Neural progenitor cell (in vitro differentiated cells): ENCODE measurements at regions not wholly inside any gene's neighbourhood (a gene's known extent, or its start where the extent isn't known, plus 50 kb on each side); places are given as distances from the start of the nearest gene placed in this dataset.

Experiments used
- DNase-seq: peaks from one replicate; pipeline ENCODE4 v3.0.0-alpha.2; 2016; ENCODE audit warnings: low spot score
- H2AFZ ChIP-seq: fragments of 200-600 bp; sonication (generic); replicated peaks from 2 replicates; pipeline ENCODE4 v1.6.1; 2016; ENCODE audit warnings: antibody characterized with exemption
- H3F3A ChIP-seq: fragments of 200-600 bp; sonication (generic); 2 replicates; pipeline ENCODE4 v1.6.1; 2016; ENCODE audit warnings: antibody characterized with exemption, low read depth
- H3K27ac ChIP-seq: fragments of 200-600 bp; sonication (generic); 2 replicates; pipeline ENCODE4 v1.5.1; 2016; ENCODE audit warnings: mild to moderate bottlenecking
- H3K27me3 ChIP-seq: fragments of 200-600 bp; sonication (generic); 2 replicates; pipeline ENCODE4 v1.6.1; 2016; ENCODE audit warnings: mild to moderate bottlenecking, moderate library complexity
- H3K36me3 ChIP-seq: fragments of 200-600 bp; sonication (generic); 2 replicates; pipeline ENCODE4 v1.5.1; 2016
- H3K4me1 ChIP-seq: fragments of 200-600 bp; sonication (generic); 2 replicates; pipeline ENCODE4 v1.6.1; 2016; ENCODE audit warnings: mixed run types
- H3K4me2 ChIP-seq: fragments of 200-600 bp; sonication (generic); 2 replicates; pipeline ENCODE4 v1.6.1; 2016
- H3K4me3 ChIP-seq: fragments of 200-600 bp; sonication (generic); 2 replicates; pipeline ENCODE4 v1.5.1; 2016
- H3K79me2 ChIP-seq: fragments of 200-600 bp; sonication (generic); 2 replicates; pipeline ENCODE4 v1.6.1; 2016; ENCODE audit warnings: low read depth
- H3K9ac ChIP-seq: fragments of 200-600 bp; sonication (generic); 2 replicates; pipeline ENCODE4 v1.6.1; 2016
- H3K9me3 ChIP-seq: fragments of 200-600 bp; sonication (generic); 2 replicates; pipeline ENCODE4 v1.5.1; 2016; ENCODE audit warnings: low read depth
- H4K20me1 ChIP-seq: fragments of 200-600 bp; sonication (generic); 2 replicates; pipeline ENCODE4 v1.6.1; 2016; ENCODE audit warnings: low read depth
- H3K27ac Mint-ChIP-seq: 3 replicates; pipeline ENCODE4 v1.8.0; 2021; ENCODE audit warnings: mixed read lengths
- H3K27me3 Mint-ChIP-seq: 2 replicates; pipeline ENCODE4 v1.8.0; 2022; ENCODE audit warnings: low read depth, mild to moderate bottlenecking, inconsistent platforms, moderate library complexity, mixed read lengths; ENCODE audit not compliant: insufficient read depth
- H3K36me3 Mint-ChIP-seq: 3 replicates; pipeline ENCODE4 v1.8.0; 2021; ENCODE audit warnings: mixed read lengths
- H3K4me1 Mint-ChIP-seq: 3 replicates; pipeline ENCODE4 v1.8.0; 2021; ENCODE audit warnings: mixed read lengths
- H3K4me3 Mint-ChIP-seq: 3 replicates; pipeline ENCODE4 v1.8.0; 2021; ENCODE audit warnings: mild to moderate bottlenecking, moderate library complexity, mixed read lengths
- H3K9me3 Mint-ChIP-seq: 3 replicates; pipeline ENCODE4 v1.8.0; 2020; ENCODE audit warnings: mixed read lengths
- EZH2 ChIP-seq: fragments of 200-600 bp; sonication (generic); IDR thresholded peaks from 2 replicates; pipeline ENCODE4 v1.6.1; 2017; ENCODE audit warnings: antibody characterized with exemption, mild to moderate bottlenecking, moderate library complexity
- EZH2phosphoT487 ChIP-seq: fragments of 200-600 bp; sonication (generic); IDR thresholded peaks from 2 replicates; pipeline ENCODE4 v1.6.1; 2017; ENCODE audit warnings: antibody characterized with exemption
- TF ChIP-seq, protein P1 (sequence below): fragments of 200-600 bp; sonication (generic); IDR thresholded peaks from 2 replicates; pipeline ENCODE4 v1.5.1; 2017; ENCODE audit warnings: antibody characterized with exemption, mild to moderate bottlenecking

DNA sequence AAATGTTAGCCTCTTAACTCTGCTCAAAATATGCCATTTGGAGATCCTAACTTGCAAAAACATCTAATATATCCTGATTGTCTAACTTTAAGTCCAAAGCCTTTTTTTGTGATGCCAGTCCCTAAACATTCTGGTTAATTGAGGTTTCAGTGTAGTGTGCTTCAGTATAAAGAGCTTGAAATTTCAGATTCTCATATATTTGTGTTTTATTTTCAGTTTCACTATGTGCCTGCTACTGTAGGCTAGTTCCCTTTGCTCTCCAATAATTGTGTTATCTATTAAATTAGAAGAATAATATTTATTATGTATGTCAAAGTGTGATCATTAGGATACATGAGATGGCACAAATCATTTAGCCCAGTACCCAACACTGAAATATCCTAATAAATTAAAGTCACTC is 1361.2 kb downstream of the XPNPEP1 start:
- no peaks in the 10 kb centered on the region for H3K27me3 Mint-ChIP-seq
- H3K4me1 Mint-ChIP-seq = no peaks in the 10 kb centered on the region
- no peak overlapping the region for H3K4me2 ChIP-seq
- no peaks in the 10 kb centered on the region for H3K9me3 ChIP-seq
- H3F3A ChIP-seq = no peaks in the 10 kb centered on the region
- no peak overlapping the region for H3K9ac ChIP-seq
- no peaks in the 10 kb centered on the region for H3K36me3 ChIP-seq
- no peak overlapping the region for H3K4me3 ChIP-seq
- H3K4me3 Mint-ChIP-seq = no peak overlapping the region
- no peaks in the 10 kb centered on the region for H3K27me3 ChIP-seq
- H3K4me1 ChIP-seq = no peaks in the 10 kb centered on the region
- no peak overlapping the region for H3K27ac Mint-ChIP-seq
- H2AFZ ChIP-seq = no peak overlapping the region
- no peaks in the 10 kb centered on the region for H3K9me3 Mint-ChIP-seq
- H3K27ac ChIP-seq = no peak overlapping the region
- DNase-seq = no peak
- no peaks in the 10 kb centered on the region for H3K79me2 ChIP-seq
- no peak for TF ChIP-seq EZH2phosphoT487
- TF ChIP-seq, protein P1, sequence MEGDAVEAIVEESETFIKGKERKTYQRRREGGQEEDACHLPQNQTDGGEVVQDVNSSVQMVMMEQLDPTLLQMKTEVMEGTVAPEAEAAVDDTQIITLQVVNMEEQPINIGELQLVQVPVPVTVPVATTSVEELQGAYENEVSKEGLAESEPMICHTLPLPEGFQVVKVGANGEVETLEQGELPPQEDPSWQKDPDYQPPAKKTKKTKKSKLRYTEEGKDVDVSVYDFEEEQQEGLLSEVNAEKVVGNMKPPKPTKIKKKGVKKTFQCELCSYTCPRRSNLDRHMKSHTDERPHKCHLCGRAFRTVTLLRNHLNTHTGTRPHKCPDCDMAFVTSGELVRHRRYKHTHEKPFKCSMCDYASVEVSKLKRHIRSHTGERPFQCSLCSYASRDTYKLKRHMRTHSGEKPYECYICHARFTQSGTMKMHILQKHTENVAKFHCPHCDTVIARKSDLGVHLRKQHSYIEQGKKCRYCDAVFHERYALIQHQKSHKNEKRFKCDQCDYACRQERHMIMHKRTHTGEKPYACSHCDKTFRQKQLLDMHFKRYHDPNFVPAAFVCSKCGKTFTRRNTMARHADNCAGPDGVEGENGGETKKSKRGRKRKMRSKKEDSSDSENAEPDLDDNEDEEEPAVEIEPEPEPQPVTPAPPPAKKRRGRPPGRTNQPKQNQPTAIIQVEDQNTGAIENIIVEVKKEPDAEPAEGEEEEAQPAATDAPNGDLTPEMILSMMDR = no peak
- TF ChIP-seq EZH2 = no peak
- no peaks in the 10 kb centered on the region for H4K20me1 ChIP-seq
- no peaks in the 10 kb centered on the region for H3K36me3 Mint-ChIP-seq

DNA sequence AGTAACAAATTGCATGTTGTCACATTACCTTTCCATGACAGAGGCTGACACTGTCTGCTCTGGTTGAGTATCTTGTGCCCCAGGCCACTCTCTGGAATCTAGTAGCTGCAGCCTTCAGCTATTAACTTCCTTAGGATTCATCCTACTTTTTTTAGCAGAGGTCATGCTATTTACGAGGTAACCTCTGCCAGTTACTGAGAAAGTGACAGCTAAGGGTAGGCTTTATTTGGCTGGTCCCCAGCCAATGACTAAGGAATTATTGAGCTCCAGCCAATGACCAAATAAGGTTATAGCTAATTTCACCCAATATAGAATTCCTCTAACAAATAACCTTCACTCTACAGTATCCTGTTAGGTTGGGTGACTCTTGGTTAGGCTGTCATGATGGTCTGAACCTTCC is 1361.7 kb downstream of the XPNPEP1 start:
- H3K4me2 ChIP-seq = no peak overlapping the region

DNA sequence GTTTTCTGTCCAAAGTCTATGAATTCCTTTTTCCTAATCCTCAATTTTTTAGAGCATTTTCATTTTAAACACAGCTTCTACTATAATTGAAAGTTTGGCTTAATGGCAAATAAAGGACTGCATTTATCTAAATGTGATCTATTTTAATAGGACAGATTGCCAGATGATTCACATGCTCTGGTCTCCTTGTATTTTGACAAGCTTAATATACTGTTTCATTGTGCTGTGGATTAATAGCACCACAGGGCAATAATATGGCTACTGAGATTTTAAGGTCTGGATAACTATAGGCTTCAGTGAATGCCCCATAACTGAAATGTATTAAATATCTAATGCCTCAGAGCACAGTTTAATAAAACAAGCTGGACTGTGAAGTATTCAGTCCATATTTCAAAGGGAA is 1362.8 kb downstream of the XPNPEP1 start:
- H2AFZ ChIP-seq = no peak overlapping the region
- no peaks in the 10 kb centered on the region for H3K79me2 ChIP-seq
- Mint-ChIP-seq H3K9me3 (peaks cover 2% of the 10 kb centered on the region), H3K27me3 (no peaks in the 10 kb centered on the region), H3K4me1 (no peaks in the 10 kb centered on the region), H3K27ac (no peak overlapping the region), H3K36me3 (no peaks in the 10 kb centered on the region), H3K4me3 (no peak overlapping the region)
- H3K9me3 ChIP-seq = no peaks in the 10 kb centered on the region
- no peak overlapping the region for H3K9ac ChIP-seq
- no peaks in the 10 kb centered on the region for H3K36me3 ChIP-seq
- H3K4me2 ChIP-seq = no peak overlapping the region
- no peaks in the 10 kb centered on the region for H4K20me1 ChIP-seq
- H3K27ac ChIP-seq = no peak overlapping the region
- H3K27me3 ChIP-seq = no peaks in the 10 kb centered on the region
- no peak for DNase-seq
- no peaks in the 10 kb centered on the region for H3F3A ChIP-seq
- TF ChIP-seq, protein P1 = no peak
- no peak for TF ChIP-seq EZH2
- no peak for TF ChIP-seq EZH2phosphoT487
- no peak overlapping the region for H3K4me3 ChIP-seq
- no peaks in the 10 kb centered on the region for H3K4me1 ChIP-seq

More for the DNA sequence above, 1361.7 kb downstream of the XPNPEP1 start:
- Mint-ChIP-seq H3K27me3 (no peaks in the 10 kb centered on the region), H3K4me3 (no peak overlapping the region), H3K27ac (no peak overlapping the region), H3K36me3 (no peaks in the 10 kb centered on the region), H3K9me3 (no peaks in the 10 kb centered on the region), H3K4me1 (no peaks in the 10 kb centered on the region)
- Histone ChIP-seq H3K79me2 (no peaks in the 10 kb centered on the region), H3K4me1 (no peaks in the 10 kb centered on the region), H3F3A (no peaks in the 10 kb centered on the region), H3K27me3 (no peaks in the 10 kb centered on the region), H3K9me3 (no peaks in the 10 kb centered on the region), H3K27ac (no peak overlapping the region), H2AFZ (no peak overlapping the region), H3K9ac (no peak overlapping the region), H3K36me3 (no peaks in the 10 kb centered on the region), H3K4me3 (no peak overlapping the region), H4K20me1 (no peaks in the 10 kb centered on the region)
- TF ChIP-seq EZH2 (no peak), EZH2phosphoT487 (no peak)
- TF ChIP-seq, protein P1 = no peak
- DNase-seq = no peak

DNA sequence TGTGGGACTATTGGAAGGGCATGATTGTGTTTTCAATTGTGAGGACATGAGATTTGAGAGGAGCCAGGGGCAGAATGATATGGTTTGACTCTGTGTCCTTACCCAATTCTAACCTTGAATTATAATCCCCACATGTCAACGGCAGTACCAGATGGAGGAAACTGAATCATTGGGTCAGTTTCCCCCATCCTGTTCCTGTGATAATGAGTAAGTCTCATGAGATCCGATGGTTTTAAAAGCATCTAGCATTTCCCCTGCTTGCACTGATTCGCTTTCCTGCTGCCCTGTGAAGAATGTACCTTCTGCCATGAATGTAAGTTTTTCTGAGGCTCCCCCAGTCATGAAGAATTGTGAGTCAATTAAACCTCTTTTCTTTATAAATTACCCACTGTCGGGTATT is 1367.1 kb downstream of the XPNPEP1 start:
- Histone ChIP-seq H2AFZ (no peak overlapping the region), H3K9ac (no peak overlapping the region), H3K4me1 (no peaks in the 10 kb centered on the region), H3K36me3 (no peaks in the 10 kb centered on the region), H4K20me1 (no peaks in the 10 kb centered on the region), H3K4me3 (no peak overlapping the region), H3K79me2 (no peaks in the 10 kb centered on the region), H3K27ac (no peak overlapping the region), H3K27me3 (no peaks in the 10 kb centered on the region), H3K9me3 (no peaks in the 10 kb centered on the region), H3K4me2 (no peak overlapping the region), H3F3A (no peaks in the 10 kb centered on the region)
- H3K4me1 Mint-ChIP-seq = no peaks in the 10 kb centered on the region
- peaks cover 7% of the 10 kb centered on the region for H3K9me3 Mint-ChIP-seq
- no peaks in the 10 kb centered on the region for H3K36me3 Mint-ChIP-seq
- TF ChIP-seq, protein P1 = no peak
- no peak for TF ChIP-seq EZH2phosphoT487
- TF ChIP-seq EZH2 = no peak
- no peak overlapping the region for H3K27ac Mint-ChIP-seq
- peaks cover 4% of the 10 kb centered on the region for H3K27me3 Mint-ChIP-seq
- H3K4me3 Mint-ChIP-seq = no peak overlapping the region
- DNase-seq = no peak
